ENCODE measurements at regions not wholly inside any gene's neighbourhood (a gene's known extent, or its start where the extent isn't known, plus 50 kb on each side); places are given as distances from the start of the nearest gene placed in this dataset.
A peak's percentile ranks its signal among the peaks of the same experiment; 100 is the strongest.

DNA sequence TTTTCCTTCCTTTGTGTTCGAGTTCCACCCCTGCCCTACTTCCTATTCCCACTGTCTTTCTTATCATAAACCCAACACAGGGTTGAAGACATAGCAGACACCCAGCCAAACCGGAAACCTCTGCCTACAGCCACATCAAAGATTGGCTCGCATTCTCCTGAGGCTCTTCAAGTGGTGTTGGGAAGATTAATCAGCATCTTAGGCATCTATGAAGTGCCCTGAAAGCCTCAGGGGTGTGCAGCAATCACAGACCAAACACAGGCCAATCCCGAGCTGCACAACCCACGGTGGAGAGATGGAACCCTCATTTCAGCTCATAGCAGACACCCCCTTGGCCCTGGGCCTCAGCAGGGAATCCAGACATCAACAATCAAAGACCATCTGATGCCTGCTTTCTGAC is 255.9 kb downstream of the XXYLT1 start:
- DNase-seq (ENCODE audit: low read depth) = peak; percentile 4
- TF ChIP-seq, protein P1, sequence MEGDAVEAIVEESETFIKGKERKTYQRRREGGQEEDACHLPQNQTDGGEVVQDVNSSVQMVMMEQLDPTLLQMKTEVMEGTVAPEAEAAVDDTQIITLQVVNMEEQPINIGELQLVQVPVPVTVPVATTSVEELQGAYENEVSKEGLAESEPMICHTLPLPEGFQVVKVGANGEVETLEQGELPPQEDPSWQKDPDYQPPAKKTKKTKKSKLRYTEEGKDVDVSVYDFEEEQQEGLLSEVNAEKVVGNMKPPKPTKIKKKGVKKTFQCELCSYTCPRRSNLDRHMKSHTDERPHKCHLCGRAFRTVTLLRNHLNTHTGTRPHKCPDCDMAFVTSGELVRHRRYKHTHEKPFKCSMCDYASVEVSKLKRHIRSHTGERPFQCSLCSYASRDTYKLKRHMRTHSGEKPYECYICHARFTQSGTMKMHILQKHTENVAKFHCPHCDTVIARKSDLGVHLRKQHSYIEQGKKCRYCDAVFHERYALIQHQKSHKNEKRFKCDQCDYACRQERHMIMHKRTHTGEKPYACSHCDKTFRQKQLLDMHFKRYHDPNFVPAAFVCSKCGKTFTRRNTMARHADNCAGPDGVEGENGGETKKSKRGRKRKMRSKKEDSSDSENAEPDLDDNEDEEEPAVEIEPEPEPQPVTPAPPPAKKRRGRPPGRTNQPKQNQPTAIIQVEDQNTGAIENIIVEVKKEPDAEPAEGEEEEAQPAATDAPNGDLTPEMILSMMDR (IDR thresholded peaks at IDR 0.05; ENCODE audit: control insufficient read depth, insufficient read depth, low read depth, low read length, missing control alignments) = no peak

DNA sequence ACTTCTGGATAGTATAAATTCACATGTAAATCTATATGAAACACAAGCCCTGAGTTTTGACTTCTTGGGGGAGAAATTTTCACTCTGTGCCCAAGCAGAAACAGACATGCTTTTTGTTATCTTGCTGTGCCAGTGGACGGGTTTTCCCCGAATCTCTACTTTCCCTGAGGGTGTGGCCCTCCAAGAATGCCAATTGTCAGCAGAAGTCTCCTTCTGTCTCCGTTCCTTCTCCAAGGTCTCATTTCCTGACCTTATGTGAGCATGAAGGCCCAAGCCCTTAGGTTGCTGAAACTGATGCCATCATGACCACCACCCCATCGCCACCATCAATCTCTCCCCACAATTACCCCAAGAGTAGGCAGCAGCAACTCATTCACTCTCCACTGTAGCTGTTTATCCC is 253.8 kb downstream of the XXYLT1 start:
- no peak overlapping the region for H3K4me3 ChIP-seq (ENCODE audit: control insufficient read depth, low read depth, low read length)
- TF ChIP-seq, protein P1 (IDR thresholded peaks at IDR 0.05; ENCODE audit: control insufficient read depth, insufficient read depth, low read depth, low read length, missing control alignments) = no peak
- no peak for DNase-seq (ENCODE audit: low read depth)

More for the DNA sequence above, 255.9 kb downstream of the XXYLT1 start:
- H3K4me3 ChIP-seq (ENCODE audit: control insufficient read depth, low read depth, low read length) = no peak overlapping the region

Measured in AG09309 (cell line).